Limb (tissue), 2 donors: ENCODE measurements at regions not wholly inside any gene's neighbourhood (a gene's known extent, or its start where the extent isn't known, plus 50 kb on each side); places are given as distances from the start of the nearest gene placed in this dataset.
"Not testable (repeated sequence)": the region's sequence is repeated elsewhere in the genome, so short reads cannot be mapped to it uniquely, and the experiment has no call there.

Experiments used
- DNase-seq, 2 donors: peaks; one replicate each; pipeline ENCODE4 v3.0.0-alpha.2; 2016; ENCODE audit errors: extremely low spot score in 2 of 2

DNA sequence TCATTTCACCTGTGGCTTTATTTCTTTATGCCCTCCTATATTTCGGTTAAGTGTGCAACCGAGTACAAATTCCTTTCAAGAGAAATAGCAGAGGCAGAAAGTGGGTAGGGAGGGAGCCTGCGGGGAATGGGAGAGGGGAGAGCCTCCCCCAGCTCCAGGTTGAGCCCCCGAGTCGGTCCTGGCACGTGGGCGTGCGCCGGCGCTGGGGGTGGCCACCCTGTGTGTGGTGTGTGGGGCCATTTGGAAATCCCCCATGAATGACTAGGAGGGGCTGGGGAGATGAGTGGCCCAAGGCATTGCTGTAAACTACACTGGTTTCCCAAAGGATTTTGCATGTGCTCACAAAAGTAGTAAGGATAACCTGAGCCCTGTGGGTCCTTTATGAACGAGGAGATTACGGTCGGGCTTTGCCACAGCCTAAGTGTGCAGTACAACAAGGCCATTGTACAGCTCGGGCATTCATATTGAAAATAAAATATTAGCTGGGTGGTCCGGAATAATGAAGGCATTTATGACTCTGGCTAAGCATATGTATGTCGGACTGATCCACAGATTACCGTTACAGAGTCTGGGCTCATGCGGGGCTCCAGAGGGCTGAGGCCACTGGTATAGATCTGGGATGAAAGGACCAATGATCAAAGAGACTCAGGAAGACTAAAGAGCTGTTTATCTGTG is 84.5 kb upstream of the RALGAPA2 start:
- no peak for DNase-seq

DNA sequence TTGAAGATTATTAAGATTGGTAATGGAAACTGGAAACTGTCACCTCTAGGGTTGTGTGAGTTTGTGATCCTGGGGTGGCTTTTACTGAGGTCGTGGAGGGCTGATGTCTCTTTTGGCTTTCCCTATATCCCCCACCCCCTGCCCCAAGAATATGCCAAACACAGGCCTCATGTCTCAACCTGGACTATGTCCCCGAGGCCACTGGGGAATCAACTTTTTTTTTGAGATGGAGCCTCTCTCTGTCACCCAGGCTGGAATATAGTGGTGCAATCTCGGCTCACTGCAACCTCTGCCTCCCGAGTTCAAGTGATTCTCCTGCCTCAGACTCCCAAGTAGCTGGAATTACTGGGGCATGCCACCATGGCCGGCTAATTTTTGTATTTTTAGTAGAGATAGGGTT is 83.3 kb upstream of the RALGAPA2 start:
- DNase-seq, result no peak

DNA sequence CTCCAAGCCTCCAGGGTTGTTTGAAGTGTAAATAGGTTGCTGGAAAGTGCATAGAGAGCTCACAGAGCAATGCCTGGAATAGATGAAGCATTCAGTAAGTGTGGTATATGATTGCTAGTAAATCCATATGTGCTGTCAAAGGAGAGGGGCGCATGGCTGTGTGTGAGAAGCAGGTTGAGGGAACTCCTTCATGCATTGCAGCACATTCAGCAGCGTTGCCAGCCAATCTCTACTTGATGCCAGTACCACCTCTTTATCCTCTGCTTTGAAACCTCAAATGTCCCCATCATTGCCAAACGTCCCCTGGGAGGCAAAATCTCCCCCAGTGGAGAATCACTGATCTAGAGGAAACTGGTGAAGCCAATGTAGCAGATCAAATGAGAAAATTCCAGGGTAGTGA is 82.7 kb upstream of the RALGAPA2 start:
- no peak for DNase-seq

DNA sequence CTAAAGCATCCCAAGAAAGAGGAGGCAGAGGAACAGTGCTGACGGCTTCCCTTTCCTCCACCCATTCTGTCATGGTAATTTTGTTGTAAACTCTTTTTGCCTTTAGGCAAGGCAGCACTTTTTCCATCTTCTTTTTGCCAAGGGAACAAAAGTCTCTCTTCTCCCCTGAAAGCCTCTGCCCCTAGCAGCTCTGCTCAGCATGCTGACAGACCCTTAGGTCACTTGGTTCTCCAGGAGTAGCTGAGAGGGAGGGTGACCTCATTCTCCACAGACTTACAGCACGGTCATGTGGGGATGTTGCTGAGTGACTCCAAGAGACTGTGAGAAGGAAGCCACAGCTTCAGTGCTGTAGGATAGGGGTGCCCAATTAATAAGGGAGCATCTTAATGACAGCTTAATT is 81.1 kb upstream of the RALGAPA2 start:
- no peak for DNase-seq

DNA sequence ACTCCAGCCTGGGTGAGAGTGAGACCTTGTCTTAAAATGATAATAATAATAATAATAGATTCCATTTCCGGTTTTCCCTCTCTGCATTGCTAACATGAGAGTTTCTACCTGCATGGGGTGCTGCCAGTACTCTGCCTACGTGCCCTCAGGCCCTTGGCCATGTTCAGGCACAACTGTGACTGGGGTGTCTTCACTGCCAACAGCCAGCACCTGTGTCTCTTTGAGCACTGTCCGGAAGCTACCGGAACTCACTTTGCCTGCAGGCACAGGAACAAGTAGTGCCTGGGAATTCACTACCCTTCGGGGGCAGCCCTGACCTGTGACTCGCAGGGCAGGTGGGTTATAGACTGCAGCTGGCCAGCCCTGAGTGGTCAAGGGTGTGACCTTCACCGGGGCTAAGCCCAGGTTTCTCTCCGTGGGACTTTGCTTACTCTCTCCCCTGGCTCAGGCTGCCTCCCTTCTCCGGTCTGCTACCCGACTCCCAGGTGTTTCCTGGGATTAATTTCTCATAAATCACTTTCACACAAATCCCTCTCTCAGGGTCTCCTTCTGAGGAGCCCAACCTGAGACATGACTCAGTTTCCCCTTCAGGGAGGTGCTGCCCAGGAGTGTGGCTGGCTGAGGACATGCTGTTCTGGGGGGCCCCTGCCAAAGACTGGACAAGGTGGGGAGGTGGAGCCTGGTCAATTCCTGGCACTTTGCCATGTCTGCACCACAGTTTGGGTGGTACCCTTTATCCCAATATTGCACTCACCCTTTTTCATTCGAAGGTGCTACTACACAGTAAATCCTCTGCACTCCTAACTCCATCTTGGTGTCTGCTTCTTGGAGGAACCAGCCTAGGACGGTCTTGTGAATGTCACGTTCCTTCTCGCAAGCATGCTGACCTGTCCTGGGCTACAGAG is 79.5 kb upstream of the RALGAPA2 start:
- DNase-seq, result no peak

DNA sequence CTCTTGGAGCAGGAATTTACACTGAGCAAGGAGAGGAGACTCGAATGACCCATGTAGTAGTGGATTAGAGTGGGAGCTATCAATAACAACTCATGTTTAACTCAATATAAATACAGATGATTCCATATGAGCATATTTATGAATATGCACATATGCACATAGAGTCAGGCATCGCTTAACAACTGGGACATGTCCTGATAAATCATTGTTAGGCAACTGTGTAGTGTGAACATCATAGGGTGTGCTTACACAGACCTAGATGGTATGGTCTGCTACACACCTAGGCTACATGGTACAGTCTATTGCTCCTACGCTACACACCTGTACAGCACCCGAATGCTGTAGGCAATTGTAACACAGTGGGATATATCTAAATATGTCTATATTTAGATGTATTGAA is 75.9 kb upstream of the RALGAPA2 start:
- DNase-seq, result no peak

DNA sequence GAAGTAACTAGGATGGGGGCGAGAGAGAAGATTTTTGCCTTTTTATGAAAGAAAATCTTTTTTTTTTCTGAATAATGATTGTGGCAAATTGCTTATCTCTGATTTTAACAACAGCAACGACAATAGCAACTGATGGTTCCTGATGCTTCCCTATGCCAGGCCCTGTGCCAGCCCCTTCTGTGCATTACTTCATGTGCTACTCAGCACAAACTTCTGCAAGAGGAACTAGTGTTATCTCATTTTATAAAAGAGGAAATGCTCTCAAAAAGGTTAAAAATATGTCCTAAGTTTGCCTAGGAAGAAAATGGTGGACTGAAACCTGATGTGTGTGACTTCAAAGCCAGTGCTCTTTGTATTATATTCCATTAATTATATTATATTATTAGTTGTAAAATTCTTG is 74.0 kb upstream of the RALGAPA2 start:
- no peak for DNase-seq

DNA sequence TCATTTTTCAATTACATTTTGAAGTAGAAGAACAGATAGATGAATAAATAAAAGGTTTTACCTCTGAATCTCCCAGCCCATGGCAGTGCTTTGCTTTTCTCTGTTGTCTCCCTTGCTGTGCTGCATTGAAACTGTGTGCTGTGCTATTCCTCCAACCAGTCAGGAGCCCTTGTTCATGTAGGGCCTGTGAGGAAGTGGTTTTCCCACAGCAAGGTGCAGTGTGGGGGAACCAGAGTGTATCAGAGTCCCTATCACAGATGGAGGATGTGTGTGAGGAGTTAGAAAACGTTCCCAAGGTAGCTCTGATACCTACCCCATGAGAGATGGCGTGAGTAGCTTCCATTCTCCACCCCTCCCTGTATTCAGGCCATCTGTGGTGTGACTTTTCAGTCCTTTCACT is 72.8 kb upstream of the RALGAPA2 start:
- DNase-seq, result no peak

DNA sequence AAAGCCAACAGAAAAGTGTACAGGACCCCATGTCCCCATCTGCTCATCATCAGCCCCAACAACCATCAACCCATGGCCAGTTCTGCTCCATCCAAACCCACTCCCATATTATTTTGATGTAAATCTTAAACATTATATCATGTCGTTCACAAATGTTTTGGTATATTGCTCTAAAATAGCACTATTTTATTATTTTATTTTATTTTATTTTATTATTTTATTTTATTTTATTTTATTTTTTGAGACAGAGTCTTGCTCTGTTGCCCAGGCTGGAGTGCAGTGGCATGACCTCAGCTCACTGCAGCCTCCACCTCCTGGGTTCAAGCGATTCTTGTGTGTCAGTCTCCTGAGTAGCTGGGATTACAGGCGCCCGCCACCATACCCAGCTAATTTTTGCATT is 72.0 kb upstream of the RALGAPA2 start:
- DNase-seq, result not testable (repeated sequence)

DNA sequence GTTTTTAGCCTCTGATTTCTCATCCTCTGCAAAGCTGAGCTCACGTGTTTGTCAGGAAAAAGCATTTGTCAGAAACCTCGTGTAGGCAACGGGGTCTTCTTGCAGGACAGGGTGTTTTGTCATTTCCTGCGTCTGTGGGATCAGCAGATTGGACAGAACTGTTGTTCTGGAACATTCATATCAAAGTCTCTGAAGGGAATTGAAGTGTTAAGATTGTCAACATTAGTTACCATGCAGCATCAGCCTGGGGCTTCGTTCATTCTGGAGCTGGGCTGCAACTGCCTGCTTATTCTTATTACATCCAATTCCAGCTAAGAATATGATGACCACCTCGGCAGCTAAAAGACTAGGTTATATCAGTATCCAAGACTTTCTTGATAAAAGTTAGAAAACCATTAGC is 71.0 kb upstream of the RALGAPA2 start:
- DNase-seq, result no peak

DNA sequence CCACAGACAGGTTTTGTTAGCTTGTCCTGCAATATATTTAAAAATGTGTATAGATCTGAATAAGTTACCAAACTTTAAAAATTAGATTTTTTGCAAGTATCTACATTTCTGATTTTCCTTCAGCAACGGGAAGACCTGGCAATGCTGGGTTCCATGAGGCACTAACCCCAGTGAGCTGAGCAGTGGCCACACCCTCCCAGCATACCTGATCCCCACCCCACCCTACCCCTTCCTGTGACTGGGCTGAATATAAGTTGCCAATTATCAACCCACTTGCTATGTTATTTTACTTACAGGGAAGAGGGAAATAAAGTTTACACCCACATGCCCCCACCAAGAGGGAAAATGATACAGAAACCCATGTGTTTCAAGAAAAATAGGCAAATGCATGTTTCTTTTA is 70.3 kb upstream of the RALGAPA2 start:
- no peak for DNase-seq

DNA sequence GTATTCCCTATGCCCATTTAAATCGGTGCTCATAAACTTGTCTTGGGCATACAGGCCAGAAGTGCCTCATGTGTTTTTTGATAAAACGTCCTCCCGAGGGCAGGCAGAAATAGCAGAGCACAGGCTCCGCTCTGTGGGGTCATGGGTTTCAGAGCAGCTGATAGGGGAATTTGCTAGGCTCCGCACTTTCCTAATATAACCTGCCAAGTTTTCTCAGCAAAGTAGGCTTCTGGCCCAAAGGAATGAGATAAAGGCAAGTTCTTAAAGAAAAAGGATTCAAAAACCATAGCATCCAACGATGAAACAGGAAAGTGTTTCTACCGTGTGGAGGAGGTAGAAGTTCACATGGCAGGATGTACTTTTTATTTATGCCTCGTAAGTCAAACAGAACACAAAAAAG is 69.8 kb upstream of the RALGAPA2 start:
- DNase-seq, result peak in 1 of 2 donors; percentile 36

DNA sequence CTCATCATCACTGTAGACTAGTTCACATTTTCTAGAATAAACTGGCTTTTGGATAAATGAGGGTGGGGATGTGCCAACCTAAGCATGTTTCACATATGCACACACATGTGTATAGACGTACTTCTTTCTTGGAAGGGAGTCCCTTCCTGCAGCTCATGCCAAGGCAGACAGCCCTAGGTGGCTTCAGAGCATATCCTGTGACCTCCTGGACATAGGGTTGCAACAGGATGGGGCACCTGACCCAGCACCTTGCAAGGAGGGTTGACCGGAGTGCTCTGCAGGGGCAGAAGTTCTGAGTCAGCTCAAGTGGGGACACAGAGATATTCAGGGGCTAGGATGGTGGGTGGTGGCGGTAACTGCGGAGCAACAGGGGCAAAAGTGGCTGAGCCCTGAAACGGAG is 68.6 kb upstream of the RALGAPA2 start:
- no peak for DNase-seq

DNA sequence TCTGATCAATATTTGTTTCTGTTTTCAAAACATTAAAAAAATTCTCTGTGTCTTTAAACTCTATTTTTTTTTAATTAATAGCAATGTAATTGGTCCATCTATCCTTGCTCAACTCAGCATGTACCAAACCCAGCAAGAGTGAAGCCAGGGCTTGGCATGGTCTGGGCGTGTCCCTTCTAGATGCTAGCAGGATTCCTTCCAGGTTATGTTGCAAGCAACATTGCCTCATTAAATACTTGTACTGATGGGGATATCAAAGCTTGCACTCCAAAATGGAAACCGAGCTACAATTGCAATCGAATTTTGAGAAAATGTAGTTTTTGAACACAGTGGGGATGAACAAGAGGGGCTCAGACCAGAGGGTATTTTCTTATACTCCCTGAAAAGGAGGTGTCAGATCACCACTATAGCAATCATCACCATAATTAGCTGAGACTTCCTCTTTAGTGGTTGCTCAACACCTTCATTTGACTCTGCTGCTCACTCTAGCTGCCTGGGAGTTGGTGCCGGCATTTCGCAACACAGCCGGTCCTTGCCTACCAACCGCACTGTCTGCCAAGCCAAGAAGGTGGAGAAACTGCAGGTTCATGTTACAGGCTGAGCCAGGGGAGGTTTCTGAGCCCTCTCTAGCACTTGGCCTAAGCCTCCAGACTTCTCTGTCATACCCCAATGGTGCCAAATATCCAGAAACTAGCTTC is 67.8 kb upstream of the RALGAPA2 start:
- DNase-seq, result no peak

DNA sequence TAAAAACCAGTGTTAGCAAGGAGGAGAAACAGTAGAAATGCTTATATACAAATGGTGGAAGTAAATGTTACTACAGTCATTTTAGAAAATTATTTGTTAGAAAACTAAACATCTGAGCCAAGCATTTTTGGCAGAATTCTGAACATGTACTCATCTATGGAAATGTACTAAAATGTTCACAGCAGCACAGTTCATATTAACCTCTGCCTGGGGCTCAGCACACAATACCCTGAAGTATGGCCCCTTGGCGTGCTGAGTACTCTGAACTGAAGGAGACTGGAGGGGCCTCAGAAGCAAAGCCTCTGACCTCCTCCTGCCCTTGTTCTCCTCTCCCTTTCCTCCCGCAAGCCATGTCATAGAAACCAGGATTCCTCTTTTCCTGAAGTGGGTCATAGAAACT is 66.2 kb upstream of the RALGAPA2 start:
- peak in 1 of 2 donors; percentile 58 for DNase-seq

DNA sequence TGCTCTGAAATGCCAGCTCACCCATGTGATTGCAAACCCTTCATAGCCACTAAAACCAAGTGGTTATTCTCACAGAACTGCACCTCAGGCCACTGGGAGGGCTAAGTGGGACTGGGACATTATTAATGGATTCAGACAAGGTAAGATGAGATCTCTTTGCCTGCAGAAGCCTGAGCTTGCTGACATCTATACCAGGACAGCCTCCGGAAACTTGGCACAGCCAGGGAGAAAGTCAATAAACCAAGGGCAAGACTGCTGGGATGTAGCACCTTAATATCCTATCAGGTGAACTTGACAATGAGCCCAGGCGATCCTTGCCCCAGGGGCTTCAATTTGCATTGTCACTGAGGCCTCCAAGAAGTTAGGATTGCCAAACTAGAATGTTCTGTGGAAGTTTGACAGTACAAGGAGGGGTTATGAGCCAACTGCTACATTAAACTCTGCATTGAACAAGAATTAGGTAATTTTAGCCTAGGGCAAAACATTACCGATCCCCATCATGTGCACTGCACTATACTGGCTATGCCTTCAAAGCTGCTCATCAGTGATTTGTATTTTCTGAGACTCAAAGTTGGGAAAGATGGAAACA is 60.1 kb upstream of the RALGAPA2 start:
- DNase-seq, result no peak

DNA sequence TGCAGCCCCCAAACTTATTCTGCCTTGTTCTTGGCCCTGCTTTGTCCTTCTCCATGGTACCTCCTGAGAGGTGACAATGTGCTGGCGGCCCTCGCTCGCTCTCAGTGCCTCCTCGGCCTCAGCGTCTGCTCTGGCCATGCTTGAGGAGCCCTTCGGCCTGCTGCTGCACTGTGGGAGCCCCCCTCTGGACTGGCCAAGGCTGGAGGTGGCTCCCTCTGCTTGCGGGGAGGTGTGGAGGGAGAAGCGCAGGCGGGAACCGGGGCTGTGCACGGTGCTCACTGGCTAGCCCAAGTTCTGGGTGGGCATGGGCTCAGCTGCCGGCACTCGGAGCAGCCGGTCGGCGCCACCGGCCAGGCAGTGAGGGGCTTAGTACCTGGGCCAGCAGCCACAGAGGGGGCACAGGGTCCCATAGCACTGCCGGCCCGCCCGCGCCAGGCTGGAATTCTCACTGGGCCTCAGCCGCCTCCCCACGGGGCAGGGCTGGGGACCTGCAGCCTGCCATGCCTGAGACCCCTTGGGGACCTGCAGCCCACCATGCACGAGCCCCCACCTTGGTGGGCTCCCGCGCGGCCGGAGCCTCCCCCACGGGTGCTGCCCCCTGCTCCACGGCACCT is 55.9 kb upstream of the RALGAPA2 start:
- no peak for DNase-seq

DNA sequence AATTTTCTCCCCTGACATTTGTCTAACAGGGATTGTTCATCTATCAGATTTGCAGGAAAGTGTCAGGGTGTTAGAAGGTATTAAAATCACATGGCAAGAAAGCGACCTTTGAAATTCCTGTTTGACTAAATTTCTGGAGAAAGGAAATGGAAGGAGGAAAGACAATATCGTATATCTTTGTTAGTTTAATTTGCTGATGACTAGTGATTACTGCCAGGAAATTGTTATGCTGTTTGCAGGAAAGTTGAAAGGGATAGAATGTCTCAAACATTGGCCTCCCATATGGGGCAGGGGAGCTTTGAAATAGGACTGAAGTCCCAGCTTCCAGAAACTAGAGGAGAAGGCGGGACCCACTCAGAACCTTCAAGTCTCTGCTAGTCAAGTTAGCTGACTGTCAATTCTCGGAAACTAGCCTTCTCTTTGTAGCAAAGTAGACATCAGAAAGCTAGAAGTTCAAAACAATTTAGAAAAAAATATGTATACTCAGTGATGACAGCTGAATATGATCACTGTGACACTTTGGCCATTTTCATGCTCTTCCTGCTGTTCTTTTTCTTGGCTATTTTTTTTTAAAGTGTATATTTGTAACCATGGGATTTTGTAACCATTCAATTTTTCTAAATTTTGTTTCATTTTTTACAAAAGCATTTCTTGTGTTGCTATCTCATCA is 53.4 kb upstream of the RALGAPA2 start:
- DNase-seq, result no peak

DNA sequence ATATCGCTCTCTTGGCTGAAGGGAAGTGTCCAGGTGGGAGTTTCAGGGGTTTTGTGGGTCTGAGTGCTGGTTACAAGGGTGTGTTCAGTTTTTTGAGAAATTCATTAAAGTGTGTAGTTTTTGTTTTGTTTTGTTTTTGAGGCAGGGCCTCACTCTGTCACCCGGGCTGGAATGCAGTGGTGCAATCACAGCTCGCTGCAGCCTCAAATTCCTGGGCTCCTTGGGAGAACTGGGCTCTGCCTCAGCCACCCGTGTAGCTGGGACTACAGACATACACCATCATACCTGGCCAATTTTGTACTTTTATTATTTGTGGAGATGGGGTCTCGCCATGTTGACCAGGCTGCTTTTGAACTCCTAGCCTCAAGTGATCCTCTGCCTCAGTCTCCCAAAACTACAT is 51.2 kb upstream of the RALGAPA2 start:
- DNase-seq, result no peak
